OCI-LY7 (cell line): ENCODE measurements at regions not wholly inside any gene's neighbourhood (a gene's known extent, or its start where the extent isn't known, plus 50 kb on each side); places are given as distances from the start of the nearest gene placed in this dataset.

ENCODE experiments used
- BruUV-seq: library from RNA; stranded (reverse); fragments of 400-500 nt; replicated peaks from 2 replicates; lab custom pipeline; 2021; lab: Mats Ljungman, UMichigan
- CTCF ChIA-PET: fragments of 300-600 bp; sonication (Branson Sonifier 250); formaldehyde crosslinking; loops from one replicate; lab custom pipeline; 2022; ENCODE audit warnings: antibody characterized with exemption; ENCODE audit not compliant: unreplicated experiment; lab: Charles Lee
- POLR2A ChIA-PET: fragments of 300-600 bp; sonication (Branson Sonifier 250); formaldehyde crosslinking; loops from one replicate; lab custom pipeline; 2022; ENCODE audit warnings: antibody characterized with exemption; lab: Charles Lee
- DNase-seq: peaks from one replicate; pipeline ENCODE4 v3.0.0-alpha.2; 2015; ENCODE audit warnings: low spot score
- H2AFZ ChIP-seq: fragments of 200-600 bp; sonication (generic), shearing (Covaris generic); 2 replicates; pipeline ENCODE4 v1.6.1; 2014; ENCODE audit warnings: mild to moderate bottlenecking, antibody characterized with exemption, low read length, moderate library complexity
- H3K27ac ChIP-seq: fragments of 200-600 bp; sonication (generic); 2 replicates; pipeline ENCODE4 v1.5.1; 2014; ENCODE audit warnings: mixed run types, low read depth, mild to moderate bottlenecking, moderate library complexity, low read length, inconsistent platforms; ENCODE audit not compliant: poor library complexity, severe bottlenecking
- H3K36me3 ChIP-seq: fragments of 200-600 bp; sonication (generic); 2 replicates; pipeline ENCODE4 v1.6.1; 2014; ENCODE audit warnings: mild to moderate bottlenecking, antibody characterized with exemption, low read length, moderate library complexity, mixed read lengths; ENCODE audit not compliant: insufficient read depth
- H3K4me1 ChIP-seq: fragments of 200-600 bp; sonication (generic); 2 replicates; pipeline ENCODE4 v1.5.1; 2014; ENCODE audit warnings: mild to moderate bottlenecking, low read length; ENCODE audit not compliant: insufficient read depth, poor library complexity, severe bottlenecking
- H3K4me2 ChIP-seq: fragments of 200-600 bp; sonication (generic); 2 replicates; pipeline ENCODE4 v1.6.1; 2014; ENCODE audit warnings: mild to moderate bottlenecking, low read length
- H3K4me3 ChIP-seq: fragments of 200-600 bp; sonication (generic); 2 replicates; pipeline ENCODE4 v1.5.1; 2014; ENCODE audit warnings: mild to moderate bottlenecking, low read depth, low read length; ENCODE audit not compliant: poor library complexity, severe bottlenecking
- H3K79me2 ChIP-seq: fragments of 200-600 bp; sonication (generic); 2 replicates; pipeline ENCODE4 v1.6.1; 2016; ENCODE audit warnings: low read depth, mild to moderate bottlenecking, low read length, moderate library complexity, mixed read lengths; ENCODE audit not compliant: insufficient read depth
- H3K9me2 ChIP-seq: fragments of 200-600 bp; sonication (generic); 2 replicates; pipeline ENCODE4 v1.6.1; 2016; ENCODE audit warnings: mild to moderate bottlenecking, low read length, mixed read lengths; ENCODE audit not compliant: insufficient read depth
- H3K9me3 ChIP-seq: fragments of 200-600 bp; sonication (generic); 2 replicates; pipeline ENCODE4 v1.6.1; 2014; ENCODE audit warnings: mild to moderate bottlenecking, mixed run types, low read length, mixed read lengths
- H4K20me1 ChIP-seq: fragments of 200-600 bp; sonication (generic); 2 replicates; pipeline ENCODE4 v1.6.1; 2014; ENCODE audit warnings: mild to moderate bottlenecking, antibody characterized with exemption, low read length, moderate library complexity, mixed read lengths; ENCODE audit not compliant: insufficient read depth
- EZH2phosphoT487 ChIP-seq: fragments of 200-600 bp; sonication (generic); IDR thresholded peaks from 2 replicates; pipeline ENCODE4 v1.6.1; 2018; ENCODE audit warnings: low read depth, borderline replicate concordance, mild to moderate bottlenecking, mixed run types, antibody characterized with exemption, low read length, moderate library complexity, mixed read lengths
- intact Hi-C: fragments of 100-400 bp; cut with micrococcal nuclease; formaldehyde crosslinking; loops from one replicate; pipeline ENCODE4 v1.10.0; 2022; ENCODE audit not compliant: unreplicated experiment
- TF ChIP-seq, protein P1 (sequence below): fragments of 200-600 bp; sonication (generic); conservative IDR thresholded peaks from 2 replicates; pipeline ENCODE4 v1.5.1; 2014; ENCODE audit warnings: mild to moderate bottlenecking, antibody characterized with exemption, low read length, moderate library complexity, mixed read lengths

DNA sequence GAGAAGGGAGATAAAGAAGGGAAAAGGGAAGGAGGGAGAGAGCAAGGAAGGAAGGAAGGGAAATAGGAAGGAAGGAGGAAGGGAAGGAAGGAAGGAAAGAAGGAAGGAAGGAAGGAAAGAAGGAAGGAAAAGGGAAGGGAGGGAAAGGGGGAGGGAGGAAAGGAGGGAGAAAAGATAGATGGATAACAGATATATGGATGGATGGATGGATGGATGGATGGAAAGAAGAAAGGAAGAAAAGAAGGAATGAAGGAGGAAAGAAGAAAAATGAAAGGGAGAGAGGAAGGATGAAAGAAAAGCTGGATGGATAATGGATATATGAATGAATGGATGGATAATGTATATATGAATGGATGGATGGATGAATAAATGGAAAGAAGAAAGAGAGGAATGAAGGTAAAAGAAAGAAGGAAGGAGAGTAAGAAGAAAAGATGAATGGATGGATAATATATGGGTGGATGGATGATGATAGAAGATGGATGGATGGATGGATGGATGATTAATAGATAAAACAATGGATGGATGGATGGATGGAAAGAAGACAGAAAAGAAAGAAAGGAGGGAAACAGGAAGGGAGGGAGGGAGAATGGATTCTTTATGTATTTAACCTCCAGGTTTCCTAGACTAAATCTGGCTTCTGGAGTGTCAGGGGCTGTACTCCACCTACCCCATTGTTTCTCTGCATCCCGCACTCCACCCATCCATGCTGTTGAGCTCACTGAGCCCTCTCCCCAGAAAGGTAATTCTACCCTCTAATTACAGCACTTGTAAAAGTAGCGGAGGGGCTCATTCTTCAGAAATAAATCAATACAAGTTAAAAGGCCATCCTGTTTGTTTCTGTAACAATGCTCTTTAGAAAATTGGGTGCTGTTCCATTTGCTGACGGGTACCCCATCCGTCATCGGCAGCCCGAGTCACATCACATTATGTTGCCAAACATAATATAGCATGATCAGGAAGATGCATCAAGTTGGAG, 506.1 kb downstream of the MIAT start:
- CTCF ChIA-PET, result no interaction called here
- Histone ChIP-seq H3K36me3 (no peaks in the 10 kb centered on the region), H4K20me1 (no peaks in the 10 kb centered on the region), H3K9me3 (no peaks in the 10 kb centered on the region), H3K4me3 (no peak overlapping the region), H3K4me1 (no peaks in the 10 kb centered on the region), H3K4me2 (no peak overlapping the region), H2AFZ (no peak overlapping the region), H3K79me2 (no peaks in the 10 kb centered on the region), H3K27ac (no peak overlapping the region), H3K9me2 (no peaks in the 10 kb centered on the region)
- TF ChIP-seq, protein P1, sequence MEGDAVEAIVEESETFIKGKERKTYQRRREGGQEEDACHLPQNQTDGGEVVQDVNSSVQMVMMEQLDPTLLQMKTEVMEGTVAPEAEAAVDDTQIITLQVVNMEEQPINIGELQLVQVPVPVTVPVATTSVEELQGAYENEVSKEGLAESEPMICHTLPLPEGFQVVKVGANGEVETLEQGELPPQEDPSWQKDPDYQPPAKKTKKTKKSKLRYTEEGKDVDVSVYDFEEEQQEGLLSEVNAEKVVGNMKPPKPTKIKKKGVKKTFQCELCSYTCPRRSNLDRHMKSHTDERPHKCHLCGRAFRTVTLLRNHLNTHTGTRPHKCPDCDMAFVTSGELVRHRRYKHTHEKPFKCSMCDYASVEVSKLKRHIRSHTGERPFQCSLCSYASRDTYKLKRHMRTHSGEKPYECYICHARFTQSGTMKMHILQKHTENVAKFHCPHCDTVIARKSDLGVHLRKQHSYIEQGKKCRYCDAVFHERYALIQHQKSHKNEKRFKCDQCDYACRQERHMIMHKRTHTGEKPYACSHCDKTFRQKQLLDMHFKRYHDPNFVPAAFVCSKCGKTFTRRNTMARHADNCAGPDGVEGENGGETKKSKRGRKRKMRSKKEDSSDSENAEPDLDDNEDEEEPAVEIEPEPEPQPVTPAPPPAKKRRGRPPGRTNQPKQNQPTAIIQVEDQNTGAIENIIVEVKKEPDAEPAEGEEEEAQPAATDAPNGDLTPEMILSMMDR, result no peak
- no peak for TF ChIP-seq EZH2phosphoT487
- POLR2A ChIA-PET, result no interaction called here
- intact Hi-C loops, result no loop called here
- DNase-seq, result no peak
- no TSS peak for BruUV-seq

DNA sequence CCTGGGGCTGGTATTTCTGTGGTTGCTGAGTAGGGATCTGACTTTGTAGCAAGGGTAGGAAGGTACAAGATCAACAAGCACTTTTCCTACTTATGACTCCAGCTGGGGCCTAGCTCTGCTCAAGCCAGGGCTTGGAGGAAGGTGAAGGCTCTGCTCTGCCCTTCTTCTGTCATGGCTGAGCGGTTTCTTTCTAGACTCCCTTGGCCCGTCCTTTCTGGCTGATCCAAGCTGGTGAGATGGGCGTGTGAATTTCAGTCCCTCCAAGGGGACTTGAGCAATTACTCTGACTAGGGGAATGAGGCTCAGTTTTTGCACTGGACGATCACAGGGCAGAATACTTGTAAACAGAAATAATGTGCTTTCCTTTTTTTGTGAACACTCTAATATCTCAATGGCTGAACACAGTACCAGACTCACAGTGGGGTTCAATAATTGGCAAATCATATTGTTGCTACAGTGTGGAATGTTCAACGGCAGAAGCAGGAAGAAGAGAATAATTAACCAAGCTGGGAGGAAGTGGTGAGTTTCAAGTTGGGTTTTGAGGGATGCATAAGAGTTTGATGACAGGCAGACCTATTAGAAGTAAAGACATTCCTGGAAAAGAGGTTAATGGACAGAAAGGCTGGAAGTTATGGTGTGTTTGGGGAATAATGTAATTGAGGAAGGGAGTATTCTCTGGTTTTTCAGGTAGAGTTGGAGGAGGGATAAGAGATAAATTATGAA, 507.6 kb downstream of the MIAT start:
- DNase-seq, result no peak
- Histone ChIP-seq H4K20me1 (no peaks in the 10 kb centered on the region), H3K9me2 (no peaks in the 10 kb centered on the region), H2AFZ (no peak overlapping the region), H3K9me3 (no peaks in the 10 kb centered on the region), H3K79me2 (no peaks in the 10 kb centered on the region), H3K4me2 (no peak overlapping the region), H3K36me3 (no peaks in the 10 kb centered on the region), H3K27ac (no peak overlapping the region), H3K4me1 (no peaks in the 10 kb centered on the region), H3K4me3 (no peak overlapping the region)
- TF ChIP-seq, protein P1, result no peak
- no peak for TF ChIP-seq EZH2phosphoT487
- intact Hi-C loops, result no loop called here
- ChIA-PET POLR2A (no interaction called here), CTCF (no interaction called here)
- no TSS peak for BruUV-seq
